DOHH2 (cell line): ENCODE measurements at regions not wholly inside any gene's neighbourhood (a gene's known extent, or its start where the extent isn't known, plus 50 kb on each side); places are given as distances from the start of the nearest gene placed in this dataset.

Experiments
- EZH2phosphoT487 ChIP-seq: fragments of 200-600 bp; sonication (generic); IDR thresholded peaks from 2 replicates; pipeline ENCODE4 v1.6.1; 2017; ENCODE audit warnings: borderline replicate concordance, mild to moderate bottlenecking, antibody characterized with exemption, low read length, moderate library complexity, mixed read lengths
- TF ChIP-seq, protein P1 (sequence below): fragments of 200-600 bp; sonication (generic); IDR thresholded peaks from one replicate; pipeline ENCODE4 v1.5.1; 2014; ENCODE audit warnings: antibody characterized with exemption, mild to moderate bottlenecking, low read depth, low read length; ENCODE audit not compliant: poor library complexity, severe bottlenecking

GRCh38 chr14:39841088-39841487, 408.9 kb upstream of the FBXO33 start:
- TF ChIP-seq EZH2phosphoT487 = no peak
- TF ChIP-seq, protein P1, sequence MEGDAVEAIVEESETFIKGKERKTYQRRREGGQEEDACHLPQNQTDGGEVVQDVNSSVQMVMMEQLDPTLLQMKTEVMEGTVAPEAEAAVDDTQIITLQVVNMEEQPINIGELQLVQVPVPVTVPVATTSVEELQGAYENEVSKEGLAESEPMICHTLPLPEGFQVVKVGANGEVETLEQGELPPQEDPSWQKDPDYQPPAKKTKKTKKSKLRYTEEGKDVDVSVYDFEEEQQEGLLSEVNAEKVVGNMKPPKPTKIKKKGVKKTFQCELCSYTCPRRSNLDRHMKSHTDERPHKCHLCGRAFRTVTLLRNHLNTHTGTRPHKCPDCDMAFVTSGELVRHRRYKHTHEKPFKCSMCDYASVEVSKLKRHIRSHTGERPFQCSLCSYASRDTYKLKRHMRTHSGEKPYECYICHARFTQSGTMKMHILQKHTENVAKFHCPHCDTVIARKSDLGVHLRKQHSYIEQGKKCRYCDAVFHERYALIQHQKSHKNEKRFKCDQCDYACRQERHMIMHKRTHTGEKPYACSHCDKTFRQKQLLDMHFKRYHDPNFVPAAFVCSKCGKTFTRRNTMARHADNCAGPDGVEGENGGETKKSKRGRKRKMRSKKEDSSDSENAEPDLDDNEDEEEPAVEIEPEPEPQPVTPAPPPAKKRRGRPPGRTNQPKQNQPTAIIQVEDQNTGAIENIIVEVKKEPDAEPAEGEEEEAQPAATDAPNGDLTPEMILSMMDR = no peak
